ENCODE measurements at regions not wholly inside any gene's neighbourhood (a gene's known extent, or its start where the extent isn't known, plus 50 kb on each side); places are given as distances from the start of the nearest gene placed in this dataset.

DNA sequence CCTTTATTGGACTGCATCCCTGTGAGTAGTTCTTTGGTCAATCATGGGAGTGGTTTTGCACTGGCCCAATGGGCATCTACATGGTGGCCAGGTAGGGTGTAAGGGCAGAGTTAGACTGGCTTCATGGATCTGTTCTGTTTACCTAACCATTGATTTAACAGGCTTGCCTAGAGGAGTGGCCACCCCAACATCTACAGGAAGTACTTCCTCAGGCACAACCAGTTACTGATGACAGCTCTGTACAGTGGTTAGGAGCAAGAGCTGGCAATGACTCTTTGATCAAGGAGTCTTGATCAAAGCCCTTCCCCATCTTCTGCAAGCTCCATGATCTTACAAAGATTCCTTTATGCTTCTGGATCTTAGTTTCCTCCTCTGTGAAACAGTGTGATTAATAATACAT, 140.9 kb upstream of the CYP1B1 start:
- no peaks in the 10 kb centered on the region for H3K36me3 Mint-ChIP-seq
- H3K27me3 Mint-ChIP-seq = peaks cover 33% of the 10 kb centered on the region
- no peak overlapping the region for H3K27ac Mint-ChIP-seq
- no peak for ATAC-seq
- H3K9me3 Mint-ChIP-seq = peaks cover 3% of the 10 kb centered on the region
- no peak overlapping the region for H3K4me3 Mint-ChIP-seq
- peaks cover 6% of the 10 kb centered on the region for H3K4me1 Mint-ChIP-seq

DNA sequence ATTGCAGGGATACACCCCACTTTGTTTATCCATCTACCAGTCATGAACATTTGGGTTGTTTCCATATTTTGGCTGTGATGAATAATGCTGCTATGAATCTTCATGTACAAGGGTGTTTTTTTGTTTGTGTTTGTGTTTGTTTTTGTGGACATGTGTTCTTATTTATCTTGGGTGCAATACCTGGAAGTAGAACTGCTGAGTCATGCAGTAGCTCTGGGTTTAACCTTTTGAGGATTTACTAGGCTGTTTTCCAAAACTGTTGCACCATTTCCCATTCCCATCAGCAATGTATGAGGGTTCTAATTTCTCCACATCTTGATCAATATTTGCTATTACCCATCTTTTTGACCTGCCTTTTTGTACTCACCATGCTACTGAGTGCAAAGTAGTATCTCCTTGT, 140.0 kb upstream of the CYP1B1 start:
- Mint-ChIP-seq H3K27me3 (peaks cover 40% of the 10 kb centered on the region), H3K27ac (no peak overlapping the region), H3K9me3 (peaks cover 7% of the 10 kb centered on the region), H3K4me3 (no peak overlapping the region), H3K4me1 (peaks cover 6% of the 10 kb centered on the region), H3K36me3 (peaks cover 6% of the 10 kb centered on the region)
- no peak for ATAC-seq

DNA sequence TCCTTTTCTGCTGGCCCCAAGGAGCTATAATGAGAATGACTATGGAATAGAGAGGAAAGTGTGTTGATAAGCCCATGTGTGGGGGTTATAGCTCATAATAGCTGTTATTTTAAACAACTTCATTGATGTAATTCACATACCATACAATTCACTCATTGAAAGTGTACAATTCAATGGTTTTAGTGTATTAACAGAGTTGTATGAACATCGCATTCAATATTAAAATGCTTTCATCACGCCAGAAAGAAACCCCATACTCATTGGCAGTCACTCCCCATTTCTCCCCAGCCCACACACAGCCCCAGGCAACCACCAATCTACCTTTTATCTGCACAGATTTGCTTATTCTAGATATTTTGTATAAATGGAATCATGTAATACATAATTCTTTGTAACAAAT, 139.6 kb upstream of the CYP1B1 start:
- H3K4me1 Mint-ChIP-seq = peaks cover 6% of the 10 kb centered on the region
- peaks cover 45% of the 10 kb centered on the region for H3K27me3 Mint-ChIP-seq
- no peak overlapping the region for H3K4me3 Mint-ChIP-seq
- peaks cover 7% of the 10 kb centered on the region for H3K9me3 Mint-ChIP-seq
- peaks cover 6% of the 10 kb centered on the region for H3K36me3 Mint-ChIP-seq
- no peak overlapping the region for H3K27ac Mint-ChIP-seq
- no peak for ATAC-seq

DNA sequence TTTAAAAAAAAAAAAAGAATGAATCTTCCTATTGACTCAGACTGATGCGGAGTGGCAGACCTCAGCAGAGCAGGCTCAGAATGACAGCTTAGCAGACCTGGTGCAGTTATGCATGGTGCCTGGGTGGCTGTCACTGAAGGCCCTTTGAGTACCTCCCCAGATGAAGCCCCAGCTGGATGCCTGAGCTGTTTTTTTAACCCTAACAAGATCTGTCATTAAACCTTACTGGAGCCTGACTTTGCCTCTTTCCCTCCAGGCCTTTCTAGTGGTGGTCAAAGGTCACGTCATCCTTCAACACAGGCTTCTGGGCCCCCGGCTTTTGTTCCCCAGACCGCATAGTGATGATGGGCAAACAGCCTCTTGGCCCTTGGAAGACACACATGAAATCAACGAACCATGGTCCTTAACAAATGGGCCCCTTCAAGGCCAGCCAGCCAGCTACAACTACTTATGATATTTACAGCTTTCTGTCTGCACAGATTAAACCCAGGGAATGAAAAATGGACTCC, 138.3 kb upstream of the CYP1B1 start:
- H3K36me3 Mint-ChIP-seq = peaks cover 6% of the 10 kb centered on the region
- no peak overlapping the region for H3K4me3 Mint-ChIP-seq
- peaks cover 7% of the 10 kb centered on the region for H3K9me3 Mint-ChIP-seq
- H3K4me1 Mint-ChIP-seq = peaks cover 6% of the 10 kb centered on the region
- H3K27ac Mint-ChIP-seq = no peak overlapping the region
- peaks cover 42% of the 10 kb centered on the region for H3K27me3 Mint-ChIP-seq
- no peak for ATAC-seq

DNA sequence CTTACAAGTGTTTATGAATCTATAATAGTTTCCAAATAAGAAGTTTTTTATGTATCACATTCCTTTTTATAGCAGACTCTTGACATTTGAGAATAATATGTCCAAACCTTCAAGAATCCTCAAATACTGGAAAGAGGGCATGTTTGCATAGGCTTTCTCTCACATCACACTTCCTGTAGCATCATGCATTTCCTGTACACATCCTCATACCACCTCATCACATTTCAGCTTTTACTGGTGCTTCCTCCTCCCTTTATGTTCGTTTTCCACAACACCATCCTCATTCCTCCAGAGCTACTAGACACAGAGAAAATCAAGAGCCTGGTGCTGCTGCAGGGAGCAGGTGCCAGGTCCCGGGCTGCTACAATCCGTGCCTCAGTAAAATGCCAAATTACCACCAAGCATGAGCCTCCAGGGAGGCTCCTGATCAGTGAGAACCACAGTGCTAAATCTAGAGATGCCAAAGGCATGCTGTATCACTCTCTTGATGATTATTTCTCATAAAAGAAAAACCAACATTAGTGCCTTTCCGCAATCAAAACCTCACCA, 137.7 kb upstream of the CYP1B1 start:
- H3K36me3 Mint-ChIP-seq = peaks cover 6% of the 10 kb centered on the region
- peaks cover 37% of the 10 kb centered on the region for H3K27me3 Mint-ChIP-seq
- H3K4me3 Mint-ChIP-seq = no peak overlapping the region
- peaks cover 7% of the 10 kb centered on the region for H3K9me3 Mint-ChIP-seq
- H3K27ac Mint-ChIP-seq = no peak overlapping the region
- peaks cover 6% of the 10 kb centered on the region for H3K4me1 Mint-ChIP-seq
- no peak for ATAC-seq

DNA sequence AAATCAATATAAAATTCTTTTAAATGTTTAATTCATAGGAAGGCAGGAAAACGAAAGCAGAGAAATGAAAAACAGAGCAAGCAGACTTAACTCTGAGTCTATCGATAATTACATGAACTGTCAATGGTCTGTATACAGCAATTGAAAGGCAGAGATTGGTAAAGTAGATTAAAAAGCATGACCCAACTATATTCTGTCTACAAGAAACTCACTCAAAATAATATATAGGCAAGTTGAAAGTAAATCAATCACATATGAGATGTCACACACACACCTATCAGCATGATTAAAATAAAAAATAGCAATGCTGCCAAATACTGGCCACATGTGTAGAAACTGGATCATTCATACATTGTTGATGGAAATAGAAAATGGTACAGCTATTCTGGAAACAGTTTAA, 136.4 kb upstream of the CYP1B1 start:
- Mint-ChIP-seq H3K4me3 (no peak overlapping the region), H3K4me1 (peaks cover 6% of the 10 kb centered on the region), H3K27me3 (peaks cover 33% of the 10 kb centered on the region), H3K9me3 (peaks cover 7% of the 10 kb centered on the region), H3K27ac (no peak overlapping the region), H3K36me3 (peaks cover 6% of the 10 kb centered on the region)
- no peak for ATAC-seq

DNA sequence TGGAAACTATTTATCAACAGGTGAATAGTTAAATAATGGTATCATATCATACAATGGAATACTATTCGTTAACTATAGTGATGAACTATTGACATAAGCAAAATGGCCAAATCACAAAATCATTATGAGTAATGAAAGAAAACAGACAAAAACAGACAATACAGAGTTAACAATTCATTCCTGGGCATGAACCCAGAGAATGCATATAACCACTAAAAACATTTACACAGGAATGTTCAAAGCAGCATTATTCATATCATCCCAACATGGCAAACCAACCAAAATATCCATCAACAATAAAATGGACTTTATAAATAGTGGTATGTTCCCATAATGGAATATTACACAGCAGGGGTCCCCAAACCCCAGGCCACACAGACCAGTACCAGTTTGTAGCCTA, 131.2 kb upstream of the CYP1B1 start:
- ATAC-seq = no peak
- H3K4me1 Mint-ChIP-seq = no peaks in the 10 kb centered on the region
- peaks cover 6% of the 10 kb centered on the region for H3K36me3 Mint-ChIP-seq
- H3K9me3 Mint-ChIP-seq = peaks cover 4% of the 10 kb centered on the region
- H3K27ac Mint-ChIP-seq = no peak overlapping the region
- peaks cover 62% of the 10 kb centered on the region for H3K27me3 Mint-ChIP-seq
- no peak overlapping the region for H3K4me3 Mint-ChIP-seq

DNA sequence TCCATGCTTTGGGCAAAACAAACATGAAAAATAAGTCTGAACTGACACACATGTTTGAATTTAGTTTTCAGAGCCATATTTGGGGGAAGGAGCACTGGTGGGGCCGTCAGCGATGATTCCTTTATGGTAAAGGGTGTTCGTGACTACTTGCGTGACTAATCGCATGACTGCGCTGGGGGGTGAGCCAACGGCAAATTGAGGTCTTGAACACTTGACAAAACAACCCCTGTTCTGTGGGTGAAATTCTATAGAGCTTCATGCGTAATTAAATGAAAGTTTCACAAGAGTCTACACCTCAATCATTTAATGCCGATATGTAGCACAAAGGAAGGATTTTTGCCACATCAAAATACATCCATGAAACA, 127.5 kb upstream of the CYP1B1 start:
- Mint-ChIP-seq H3K27ac (no peak overlapping the region), H3K27me3 (peaks cover 67% of the 10 kb centered on the region), H3K9me3 (no peaks in the 10 kb centered on the region), H3K4me3 (no peak overlapping the region), H3K36me3 (no peaks in the 10 kb centered on the region), H3K4me1 (no peaks in the 10 kb centered on the region)
- no peak for ATAC-seq

DNA sequence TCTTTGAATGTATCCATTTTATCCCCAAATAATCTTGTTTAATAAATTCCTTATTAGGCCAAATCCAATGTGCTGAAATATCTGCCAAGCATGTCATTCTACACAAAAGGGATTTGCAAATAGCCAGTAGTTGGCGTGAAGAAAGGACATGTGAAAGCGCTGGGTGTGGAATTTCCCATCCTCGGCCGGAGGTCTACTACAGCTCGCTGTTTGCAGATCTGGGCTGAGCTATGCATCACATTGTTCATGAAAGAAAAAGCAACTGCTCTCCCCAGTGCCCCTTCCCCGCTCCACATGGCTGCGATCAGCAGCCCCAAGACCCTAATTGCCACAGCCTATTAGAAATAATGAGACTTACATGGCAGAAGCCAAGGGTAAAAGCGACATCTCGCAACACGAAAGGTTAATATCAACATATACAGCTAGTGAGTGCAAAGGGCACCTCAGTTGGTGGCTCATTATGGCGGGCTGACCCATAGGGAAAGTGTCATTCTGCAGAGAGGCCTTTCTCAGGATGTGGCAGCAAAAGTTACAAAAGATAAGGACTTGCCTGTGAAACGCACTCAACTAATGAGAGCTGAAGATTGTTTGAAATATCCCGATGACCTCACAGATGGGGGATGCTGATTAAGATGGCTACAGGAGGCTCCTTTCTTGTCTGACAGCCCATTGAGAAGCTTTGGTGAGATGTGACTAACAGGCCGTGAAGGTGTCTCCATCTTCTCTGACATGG, 126.9 kb upstream of the CYP1B1 start:
- Mint-ChIP-seq H3K27me3 (peaks cover 61% of the 10 kb centered on the region), H3K4me1 (no peaks in the 10 kb centered on the region), H3K9me3 (no peaks in the 10 kb centered on the region), H3K36me3 (no peaks in the 10 kb centered on the region), H3K4me3 (no peak overlapping the region), H3K27ac (no peak overlapping the region)
- ATAC-seq = no peak

DNA sequence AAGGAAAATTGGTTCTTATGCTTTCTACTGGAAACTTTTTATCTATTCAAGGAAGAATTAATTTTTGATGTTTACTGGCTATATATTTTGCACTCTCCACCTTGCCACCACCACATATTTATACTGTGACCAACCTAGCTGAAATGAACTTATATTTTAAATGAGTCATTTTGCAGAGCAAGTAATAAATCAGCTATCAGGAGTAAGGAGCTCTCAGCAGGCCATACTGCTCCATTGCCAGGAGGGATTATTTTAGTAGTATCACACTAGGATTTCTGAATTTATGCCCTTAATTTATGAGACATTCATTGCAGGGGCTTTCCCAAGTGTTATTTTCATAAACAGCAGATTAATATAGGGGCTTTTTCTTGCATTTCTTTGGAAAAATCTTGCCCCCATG, 125.8 kb upstream of the CYP1B1 start:
- no peaks in the 10 kb centered on the region for H3K9me3 Mint-ChIP-seq
- H3K36me3 Mint-ChIP-seq = no peaks in the 10 kb centered on the region
- no peak overlapping the region for H3K27ac Mint-ChIP-seq
- no peaks in the 10 kb centered on the region for H3K4me1 Mint-ChIP-seq
- no peak overlapping the region for H3K4me3 Mint-ChIP-seq
- peaks cover 59% of the 10 kb centered on the region for H3K27me3 Mint-ChIP-seq
- ATAC-seq = no peak

DNA sequence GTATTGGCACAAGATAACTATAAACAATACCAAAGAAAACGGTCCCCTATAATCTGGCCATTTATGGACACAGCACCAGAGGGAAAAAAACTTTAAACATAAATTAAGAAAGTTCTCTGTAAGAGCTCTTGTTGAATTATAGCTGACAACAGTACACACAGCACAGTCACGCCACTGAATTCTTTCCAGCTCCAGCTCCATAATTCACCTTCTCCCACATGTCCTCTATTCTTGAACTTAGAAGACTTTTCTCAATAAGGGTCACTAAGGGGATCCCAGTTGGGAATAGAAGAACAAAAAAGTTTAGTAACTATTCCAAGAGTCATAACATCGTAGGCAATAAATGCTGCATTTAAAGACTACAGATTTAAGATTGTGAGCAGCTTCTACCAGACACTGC, 124.6 kb upstream of the CYP1B1 start:
- Mint-ChIP-seq H3K9me3 (no peaks in the 10 kb centered on the region), H3K27me3 (peaks cover 58% of the 10 kb centered on the region), H3K36me3 (no peaks in the 10 kb centered on the region), H3K4me1 (no peaks in the 10 kb centered on the region), H3K4me3 (no peak overlapping the region), H3K27ac (no peak overlapping the region)
- no peak for ATAC-seq

DNA sequence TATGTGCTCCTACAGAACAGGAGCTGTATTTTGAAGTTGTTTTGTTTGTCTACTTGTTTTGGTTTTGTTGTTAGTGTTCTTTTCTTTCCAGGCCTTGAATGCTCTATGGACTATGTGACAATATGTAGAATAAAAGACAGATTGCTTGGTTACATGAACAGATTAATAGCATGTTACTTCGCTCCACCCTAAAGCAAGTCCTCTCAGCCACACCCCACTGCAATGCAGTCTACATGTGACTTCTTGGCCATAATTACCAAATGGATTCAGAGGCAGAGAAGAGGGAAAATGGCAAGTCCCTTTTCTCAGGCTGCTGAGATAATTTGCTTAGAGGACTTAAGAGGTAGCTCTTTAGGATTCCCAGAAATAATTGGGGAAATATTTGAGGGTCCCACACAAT, 123.2 kb upstream of the CYP1B1 start:
- no peak for ATAC-seq
- Mint-ChIP-seq H3K27ac (no peak overlapping the region), H3K9me3 (no peaks in the 10 kb centered on the region)

DNA sequence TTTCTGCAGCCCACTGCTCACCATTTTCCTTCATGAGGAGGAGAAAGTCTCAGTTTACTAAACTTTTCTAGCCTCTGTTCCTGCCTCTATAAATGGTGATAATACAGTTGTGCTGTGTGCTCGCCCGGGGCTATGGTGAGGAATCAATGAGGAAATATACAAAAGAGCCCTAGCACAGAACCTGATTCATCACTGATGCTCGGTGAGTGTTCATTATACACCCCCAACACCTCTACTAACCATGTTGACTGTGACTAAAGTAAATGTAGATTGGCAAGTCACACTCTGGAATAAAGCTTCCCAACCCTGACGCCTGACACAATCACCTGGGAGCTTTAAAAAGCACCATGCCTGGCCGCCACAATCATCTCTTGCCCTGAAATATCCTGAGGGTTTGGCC, 118.8 kb upstream of the CYP1B1 start:
- Mint-ChIP-seq H3K36me3 (no peaks in the 10 kb centered on the region), H3K4me1 (no peaks in the 10 kb centered on the region), H3K27ac (no peak overlapping the region), H3K27me3 (peaks cover 4% of the 10 kb centered on the region), H3K4me3 (no peak overlapping the region), H3K9me3 (no peaks in the 10 kb centered on the region)
- no peak for ATAC-seq

More for the DNA sequence above, 123.2 kb upstream of the CYP1B1 start:
- Mint-ChIP-seq H3K27me3 (peaks cover 44% of the 10 kb centered on the region), H3K36me3 (no peaks in the 10 kb centered on the region), H3K4me3 (no peak overlapping the region), H3K4me1 (no peaks in the 10 kb centered on the region)

DNA sequence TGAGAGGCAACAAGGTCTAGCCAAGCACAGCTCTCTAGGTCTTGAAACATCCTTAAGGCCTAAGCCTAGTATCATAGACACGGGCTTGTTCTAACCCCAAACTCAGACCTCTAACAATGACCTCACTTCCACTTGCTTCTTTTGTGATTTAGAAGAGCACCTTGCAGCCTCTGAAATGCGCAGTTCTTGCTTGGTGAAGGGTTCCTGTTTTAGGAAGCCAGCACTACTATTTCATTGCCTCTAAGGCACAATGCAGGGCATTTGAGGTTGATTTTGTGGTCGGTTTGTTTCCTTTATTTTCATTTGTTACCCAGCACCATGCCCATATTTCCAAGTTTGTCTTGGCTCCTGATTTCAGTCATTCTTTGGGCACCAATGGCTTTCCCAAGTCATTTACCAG, 117.0 kb upstream of the CYP1B1 start:
- no peak overlapping the region for H3K4me3 Mint-ChIP-seq
- H3K27ac Mint-ChIP-seq = no peak overlapping the region
- no peaks in the 10 kb centered on the region for H3K9me3 Mint-ChIP-seq
- no peak for ATAC-seq
- no peaks in the 10 kb centered on the region for H3K4me1 Mint-ChIP-seq
- H3K36me3 Mint-ChIP-seq = no peaks in the 10 kb centered on the region
- peaks cover 9% of the 10 kb centered on the region for H3K27me3 Mint-ChIP-seq

DNA sequence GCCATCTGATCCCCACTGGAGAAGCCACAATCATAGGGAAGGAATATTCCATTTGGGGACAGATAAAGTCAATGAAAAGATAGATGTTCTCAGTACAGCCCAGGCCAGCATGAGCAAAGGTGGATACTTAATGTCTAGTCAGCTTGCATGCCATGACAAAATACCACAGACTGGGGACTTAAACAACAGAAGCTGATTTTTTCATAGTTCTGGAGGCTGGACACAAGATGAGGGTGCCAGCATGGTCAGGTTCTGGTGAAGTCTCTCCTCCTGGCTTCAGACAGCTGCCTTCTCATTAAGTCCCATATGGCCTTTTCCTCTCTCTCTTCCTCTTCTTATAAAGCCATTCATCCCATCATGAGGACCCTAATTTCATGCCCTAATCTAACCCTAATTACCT, 116.1 kb upstream of the CYP1B1 start:
- no peak for ATAC-seq
- Mint-ChIP-seq H3K4me3 (no peak overlapping the region), H3K27me3 (peaks cover 9% of the 10 kb centered on the region), H3K27ac (no peak overlapping the region), H3K36me3 (no peaks in the 10 kb centered on the region), H3K4me1 (no peaks in the 10 kb centered on the region), H3K9me3 (no peaks in the 10 kb centered on the region)

DNA sequence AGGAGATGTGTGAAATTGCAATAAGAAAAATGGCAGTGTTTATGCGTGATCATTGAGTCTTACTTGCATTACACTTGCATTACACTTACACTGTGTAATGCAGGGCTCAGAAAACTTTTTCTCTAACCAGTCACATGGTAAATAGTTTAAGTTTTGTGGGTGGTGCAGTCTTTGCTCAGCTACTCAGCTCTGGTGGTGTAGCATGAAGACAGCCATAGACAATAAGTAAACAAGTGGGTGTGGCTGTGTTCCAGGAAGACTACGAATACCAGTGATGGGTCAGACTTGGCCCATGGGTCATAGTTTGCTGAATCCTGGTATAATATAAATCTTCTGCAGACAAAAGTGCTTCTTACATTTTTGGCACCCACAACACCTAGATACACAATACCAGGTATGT, 115.6 kb upstream of the CYP1B1 start:
- Mint-ChIP-seq H3K4me3 (no peak overlapping the region), H3K36me3 (no peaks in the 10 kb centered on the region), H3K4me1 (no peaks in the 10 kb centered on the region), H3K27ac (no peak overlapping the region), H3K27me3 (peaks cover 9% of the 10 kb centered on the region), H3K9me3 (no peaks in the 10 kb centered on the region)
- ATAC-seq = no peak
